Thymus (tissue), 11 donors: ENCODE measurements at regions not wholly inside any gene's neighbourhood (a gene's known extent, or its start where the extent isn't known, plus 50 kb on each side); places are given as distances from the start of the nearest gene placed in this dataset.

Experiments used
- DNase-seq, 9 donors: peaks; one replicate each; pipeline ENCODE4 v3.0.0-alpha.2; 2013; ENCODE audit warnings: low spot score in 9 of 9, low read depth in 6 of 9, missing footprints in 1 of 9
- H3K27ac ChIP-seq, 2 donors: one replicate each; pipeline ENCODE4 v1.5.1; 2013; ENCODE audit warnings: control low read depth in 1 of 2, low read depth in 1 of 2, low read length in 1 of 2, mild to moderate bottlenecking in 1 of 2, moderate library complexity in 1 of 2
- H3K27me3 ChIP-seq, 2 donors: one replicate each; pipeline ENCODE4 v1.5.1; 2013; ENCODE audit warnings: low read length in 1 of 2; ENCODE audit not compliant: control insufficient read depth in 2 of 2, insufficient read depth in 1 of 2
- H3K36me3 ChIP-seq, 2 donors: one replicate each; pipeline ENCODE4 v1.5.1; 2013; ENCODE audit warnings: low read length in 1 of 2, mild to moderate bottlenecking in 1 of 2, moderate library complexity in 1 of 2; ENCODE audit not compliant: control insufficient read depth in 2 of 2, insufficient read depth in 2 of 2
- H3K4me1 ChIP-seq, 2 donors: one replicate each; pipeline ENCODE4 v1.5.1; 2013; ENCODE audit warnings: low read length in 2 of 2; ENCODE audit not compliant: control insufficient read depth in 2 of 2, insufficient read depth in 2 of 2
- H3K4me3 ChIP-seq, 2 donors: one replicate each; pipeline ENCODE4 v1.5.1; 2013; ENCODE audit warnings: low read length in 2 of 2, control low read depth in 1 of 2, mild to moderate bottlenecking in 1 of 2
- H3K9me3 ChIP-seq, 2 donors: one replicate each; pipeline ENCODE4 v1.5.1; 2013; ENCODE audit warnings: low read length in 1 of 2, mild to moderate bottlenecking in 1 of 2; ENCODE audit not compliant: control insufficient read depth in 2 of 2, insufficient read depth in 1 of 2
- WGBS: extraction: QIAGEN DNeasy Blood & Tissue Kit; methylation state at CpG from one replicate; pipeline ENCODE4 v1.1.7; 2013; 5-methylcytosine and 5-hydroxymethylcytosine counted together
- donor health status: healthy.

DNA sequence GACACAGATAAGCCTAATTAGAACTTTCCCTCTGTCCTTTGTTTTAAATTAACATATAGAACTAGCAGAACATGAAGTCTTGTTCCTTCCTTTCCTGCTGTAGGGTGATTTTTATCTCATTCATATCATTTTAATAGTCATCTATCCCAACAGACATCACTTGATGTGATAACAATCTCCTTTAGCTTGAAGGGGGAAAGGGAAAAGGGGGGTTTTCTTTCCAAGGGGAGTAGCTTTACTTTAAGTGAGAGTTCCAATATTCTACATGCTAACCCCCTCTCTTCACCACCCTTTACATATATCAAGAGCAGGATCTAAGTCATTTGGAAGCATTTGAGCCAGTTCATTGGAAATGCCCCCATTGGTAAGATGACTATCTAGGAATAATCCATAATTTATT is 241.9 kb downstream of the HHIPL2 start:
- no peaks in the 10 kb centered on the region for H3K36me3 ChIP-seq
- H3K4me3 ChIP-seq: no peak overlapping the region
- no peaks in the 10 kb centered on the region for H3K27me3 ChIP-seq
- DNase-seq: no peak
- H3K4me1 ChIP-seq: no peaks in the 10 kb centered on the region
- no peaks in the 10 kb centered on the region for H3K9me3 ChIP-seq
- H3K27ac ChIP-seq: no peak overlapping the region

- H3K9me3 ChIP-seq: no peaks in the 10 kb centered on the region
- DNase-seq: no peak
- no peak overlapping the region for H3K4me3 ChIP-seq
- no peaks in the 10 kb centered on the region for H3K36me3 ChIP-seq
- no peaks in the 10 kb centered on the region for H3K27me3 ChIP-seq
- H3K4me1 ChIP-seq: peaks cover 0 to 3% of the 10 kb centered on the region in 2 donors
- 93% methylated on average over 2 of the region's 2 CpGs for WGBS
- H3K27ac ChIP-seq: no peak overlapping the region
These were observed 246.3 kb downstream of the HHIPL2 start for GRCh38 chr1:222301652-222302051.

DNA sequence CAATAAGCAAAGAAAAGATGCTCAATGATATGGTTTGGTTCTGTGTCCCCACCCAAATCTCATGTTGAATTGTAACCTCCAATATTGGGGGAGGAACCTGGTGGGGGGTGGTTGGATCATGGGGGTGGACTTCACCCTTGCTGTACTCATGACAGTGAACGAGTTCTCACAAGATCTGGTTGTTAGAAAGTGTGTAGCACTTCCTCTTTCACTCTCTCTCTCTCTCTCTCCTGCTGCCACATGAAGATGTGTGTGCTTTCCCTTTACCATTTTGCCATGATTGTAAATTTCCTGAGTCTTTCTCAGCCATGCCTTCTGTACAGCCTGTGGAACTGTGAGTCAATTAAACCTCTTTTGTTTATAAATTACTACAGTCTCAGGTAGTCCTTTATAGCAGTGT is 248.4 kb downstream of the HHIPL2 start:
- 63% methylated on average over 1 of the region's 1 CpG for WGBS
- H3K27ac ChIP-seq: no peak overlapping the region
- no peaks in the 10 kb centered on the region for H3K36me3 ChIP-seq
- H3K9me3 ChIP-seq: no peaks in the 10 kb centered on the region
- peaks cover 0 to 3% of the 10 kb centered on the region in 2 donors for H3K4me1 ChIP-seq
- DNase-seq: no peak
- no peaks in the 10 kb centered on the region for H3K27me3 ChIP-seq
- no peak overlapping the region for H3K4me3 ChIP-seq

- no peaks in the 10 kb centered on the region for H3K27me3 ChIP-seq
- H3K4me1 ChIP-seq: no peaks in the 10 kb centered on the region
- no peak overlapping the region for H3K4me3 ChIP-seq
- no peaks in the 10 kb centered on the region for H3K9me3 ChIP-seq
- WGBS: 97% methylated on average over 2 of the region's 2 CpGs
- no peaks in the 10 kb centered on the region for H3K36me3 ChIP-seq
- no peak overlapping the region for H3K27ac ChIP-seq
- no peak for DNase-seq
These were observed 257.0 kb downstream of the HHIPL2 start for GRCh38 chr1:222290866-222291265.

DNA sequence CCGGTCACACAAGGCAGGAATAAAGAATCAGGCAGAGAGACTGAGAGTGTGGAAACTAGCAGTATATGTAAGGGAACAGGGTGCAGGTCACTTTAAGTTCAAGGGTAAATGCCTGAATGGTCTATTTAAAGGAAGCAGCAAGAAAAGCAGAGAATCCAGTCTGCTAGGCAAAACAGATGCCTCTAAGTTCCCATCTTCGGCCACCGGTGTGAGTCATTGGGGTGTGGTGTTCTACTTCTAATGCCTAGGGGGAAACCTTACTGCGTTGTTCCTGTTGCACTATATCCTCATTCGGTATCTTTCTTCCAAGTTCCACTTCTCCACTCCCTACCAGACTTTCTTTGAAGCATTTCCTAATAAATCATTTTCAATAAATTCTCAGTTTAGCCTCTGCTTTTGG is 259.9 kb downstream of the HHIPL2 start:
- Histone ChIP-seq H3K4me3 (no peak overlapping the region), H3K4me1 (no peaks in the 10 kb centered on the region), H3K9me3 (no peaks in the 10 kb centered on the region), H3K27ac (no peak overlapping the region), H3K27me3 (no peaks in the 10 kb centered on the region), H3K36me3 (no peaks in the 10 kb centered on the region)
- no peak for DNase-seq
- 94% methylated on average over 5 of the region's 5 CpGs for WGBS

DNA sequence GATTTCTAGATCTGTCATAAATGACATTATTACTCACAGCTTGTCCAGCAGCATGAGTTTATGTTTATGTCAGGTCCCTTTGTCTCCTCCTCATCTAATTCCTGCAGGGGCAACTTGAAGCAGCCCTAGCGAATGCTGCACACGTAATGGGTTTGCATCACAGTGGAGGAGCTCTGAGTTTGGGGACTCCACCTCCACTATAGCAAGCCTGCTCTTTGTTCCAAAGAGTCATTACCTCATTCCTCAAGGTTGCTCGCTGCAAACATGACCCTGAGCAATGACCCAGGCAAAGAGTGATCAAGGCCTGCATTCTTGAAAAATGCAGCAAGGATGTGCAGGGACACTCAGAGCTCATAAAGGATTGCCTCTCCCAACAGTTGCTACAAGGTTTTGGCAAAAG is 261.9 kb downstream of the HHIPL2 start:
- no peaks in the 10 kb centered on the region for H3K36me3 ChIP-seq
- H3K27ac ChIP-seq: no peak overlapping the region
- H3K9me3 ChIP-seq: no peaks in the 10 kb centered on the region
- 92% methylated on average over 3 of the region's 3 CpGs for WGBS
- H3K27me3 ChIP-seq: no peaks in the 10 kb centered on the region
- H3K4me1 ChIP-seq: no peaks in the 10 kb centered on the region
- H3K4me3 ChIP-seq: no peak overlapping the region
- no peak for DNase-seq

- no peak overlapping the region for H3K4me3 ChIP-seq
- no peaks in the 10 kb centered on the region for H3K36me3 ChIP-seq
- H3K9me3 ChIP-seq: no peaks in the 10 kb centered on the region
- WGBS: 42% methylated on average over 1 of the region's 1 CpG
- H3K4me1 ChIP-seq: no peaks in the 10 kb centered on the region
- H3K27ac ChIP-seq: no peak overlapping the region
- H3K27me3 ChIP-seq: no peaks in the 10 kb centered on the region
- DNase-seq: no peak
These were observed 262.4 kb downstream of the HHIPL2 start for GRCh38 chr1:222285526-222285925.

- no peaks in the 10 kb centered on the region for H3K36me3 ChIP-seq
- H3K4me3 ChIP-seq: no peak overlapping the region
- no peak overlapping the region for H3K27ac ChIP-seq
- H3K9me3 ChIP-seq: no peaks in the 10 kb centered on the region
- no peaks in the 10 kb centered on the region for H3K27me3 ChIP-seq
- DNase-seq: no peak
- no peaks in the 10 kb centered on the region for H3K4me1 ChIP-seq
These were observed 263.4 kb downstream of the HHIPL2 start for GRCh38 chr1:222284466-222284865.

DNA sequence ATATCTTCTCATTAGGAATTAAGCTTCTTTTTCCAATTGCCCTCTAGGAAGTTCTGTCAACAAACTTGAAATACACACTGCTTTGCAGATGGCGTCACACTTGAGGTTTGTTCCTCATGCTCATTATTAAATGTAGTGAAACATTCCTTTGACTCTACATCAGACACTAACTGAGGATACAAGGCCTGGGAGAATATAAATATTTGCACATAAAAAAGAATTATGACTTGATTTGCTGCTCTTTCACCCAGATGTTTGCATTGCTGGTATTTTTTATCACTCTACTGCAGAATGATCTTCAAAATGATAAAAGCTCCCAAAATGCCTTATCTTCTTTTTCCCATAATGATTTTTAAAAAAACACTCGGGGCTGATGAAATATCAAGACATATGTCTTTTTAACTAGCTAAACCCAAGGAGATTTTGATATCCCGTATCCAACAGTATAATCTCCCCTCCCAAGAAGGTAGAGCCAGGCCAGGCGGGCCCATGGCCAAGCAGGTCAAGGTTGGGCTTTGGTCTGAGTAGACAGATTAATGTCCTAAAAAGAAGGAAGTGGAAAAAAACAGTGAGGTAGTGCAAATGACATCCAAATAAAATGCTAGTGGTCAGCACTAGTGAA is 264.6 kb downstream of the HHIPL2 start:
- 93% methylated on average over 4 of the region's 4 CpGs for WGBS
- H3K27me3 ChIP-seq: no peaks in the 10 kb centered on the region
- H3K27ac ChIP-seq: no peak overlapping the region
- DNase-seq: no peak
- H3K36me3 ChIP-seq: no peaks in the 10 kb centered on the region
- H3K4me1 ChIP-seq: no peaks in the 10 kb centered on the region
- no peaks in the 10 kb centered on the region for H3K9me3 ChIP-seq
- no peak overlapping the region for H3K4me3 ChIP-seq

DNA sequence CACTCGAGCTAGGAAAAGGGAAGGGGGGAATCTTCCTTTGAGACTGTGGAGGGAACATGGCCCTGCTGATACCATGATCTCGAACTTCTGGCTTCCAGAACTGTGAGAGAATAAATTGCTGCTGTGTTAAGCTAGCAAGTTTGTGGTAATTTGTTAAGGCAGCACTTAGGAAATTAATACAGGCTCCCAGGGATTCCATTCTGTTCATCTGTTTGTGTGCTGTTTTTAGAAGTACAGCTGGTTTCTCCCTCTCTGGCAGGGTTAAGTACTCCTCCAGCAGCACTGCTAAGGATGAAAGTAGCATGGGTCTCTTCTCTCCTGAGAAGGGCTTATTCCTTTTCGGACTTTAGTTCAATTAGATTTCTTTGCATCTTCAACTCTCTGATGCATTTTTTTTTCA is 268.3 kb downstream of the HHIPL2 start:
- no peak overlapping the region for H3K27ac ChIP-seq
- H3K27me3 ChIP-seq: no peaks in the 10 kb centered on the region
- H3K36me3 ChIP-seq: no peaks in the 10 kb centered on the region
- H3K4me1 ChIP-seq: no peaks in the 10 kb centered on the region
- 62% methylated on average over 3 of the region's 3 CpGs for WGBS
- no peak for DNase-seq
- H3K4me3 ChIP-seq: no peak overlapping the region
- H3K9me3 ChIP-seq: no peaks in the 10 kb centered on the region
